ENCODE measurements at regions not wholly inside any gene's neighbourhood (a gene's known extent, or its start where the extent isn't known, plus 50 kb on each side); places are given as distances from the start of the nearest gene placed in this dataset.

DNA sequence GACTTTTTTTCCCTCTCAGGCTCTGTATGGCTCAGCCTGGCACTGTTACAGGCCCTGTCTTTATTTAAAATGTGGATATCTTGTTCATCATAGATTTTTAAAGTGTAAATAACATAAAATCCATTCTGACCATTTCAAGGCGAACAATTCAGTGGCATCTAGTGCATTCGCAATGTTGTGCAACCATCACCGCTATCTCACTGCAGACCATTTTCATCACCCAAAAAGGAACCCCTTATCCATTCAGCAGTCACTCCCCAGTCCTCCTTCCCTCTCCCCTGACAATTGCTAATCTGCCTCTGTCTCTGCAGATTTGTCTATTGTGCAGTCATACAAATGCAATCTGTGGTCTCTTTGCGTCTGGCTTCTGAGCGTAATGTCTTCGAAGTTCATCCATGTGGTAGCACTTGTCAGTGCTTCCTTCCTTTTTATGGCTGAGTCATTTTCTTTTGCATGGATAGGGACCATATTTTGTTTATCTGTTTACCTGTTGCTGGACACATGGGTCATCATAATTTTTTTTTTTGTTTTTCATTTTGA, 148.8 kb upstream of the LHX5 start:
- no peaks in the 10 kb centered on the region for H3K4me1 Mint-ChIP-seq
- no peak overlapping the region for H3K27ac ChIP-seq (ENCODE audit: low read depth in 1 of 2, low read length in 2 of 2)
- no peak overlapping the region for H3K4me2 ChIP-seq (replicated peaks; ENCODE audit: extremely low read depth, low read length, poor library complexity, severe bottlenecking)
- H3K27ac Mint-ChIP-seq: no peak overlapping the region
- H3K9ac ChIP-seq (ENCODE audit: insufficient read depth, low read length, poor library complexity, severe bottlenecking): no peak overlapping the region
- no peaks in the 10 kb centered on the region for H3K27me3 ChIP-seq (ENCODE audit: control insufficient read depth in 2 of 2, insufficient read depth in 2 of 2, low read length in 2 of 2)
- peaks cover 8 to 14% (median 13%) of the 10 kb centered on the region in 3 donors for H3K27me3 Mint-ChIP-seq (ENCODE audit: low read depth in 3 of 3)
- peaks cover under 1 to 16% (median 6%) of the 10 kb centered on the region in 7 donors for H3K9me3 Mint-ChIP-seq
- no peak for TF ChIP-seq CTCF (IDR thresholded peaks at IDR 0.05)
- no peaks in the 10 kb centered on the region for H4K20me1 ChIP-seq (ENCODE audit: insufficient read depth, low read length)
- H2AFZ ChIP-seq (ENCODE audit: insufficient read depth, low read depth, low read length, poor library complexity, severe bottlenecking): no peak overlapping the region
- no peak overlapping the region for H3K4me3 Mint-ChIP-seq
- no peak for DNase-seq
- no peaks in the 10 kb centered on the region for H3K79me2 ChIP-seq (ENCODE audit: insufficient read depth, low read length)
- H3K4me1 ChIP-seq (ENCODE audit: control insufficient read depth in 1 of 2, insufficient read depth in 2 of 2, low read length in 2 of 2): no peaks in the 10 kb centered on the region
- 72% methylated on average over 5 of the region's 6 CpGs for WGBS (ENCODE audit: insufficient coverage)
- peaks cover 4 to 5% of the 10 kb centered on the region in 2 donors for H3K9me3 ChIP-seq (replicated peaks in 1 of 2; ENCODE audit: control insufficient read depth in 1 of 2, insufficient read depth in 1 of 2, low read length in 2 of 2)
- H3K36me3 Mint-ChIP-seq: no peaks in the 10 kb centered on the region
- H3K36me3 ChIP-seq (replicated peaks in 1 of 2; ENCODE audit: control insufficient read depth in 1 of 2, insufficient read depth in 2 of 2, low read length in 2 of 2): no peaks in the 10 kb centered on the region
- no peak overlapping the region for H3K4me3 ChIP-seq (replicated peaks in 1 of 3; ENCODE audit: low read depth in 2 of 3, low read length in 3 of 3)
- intact Hi-C loops (cut with micrococcal nuclease): no loop called here

- Mint-ChIP-seq H3K9me3 (peaks cover 0 to 7% (median 0%) of the 10 kb centered on the region in 7 donors), H3K4me1 (no peaks in the 10 kb centered on the region), H3K27me3 (ENCODE audit: low read depth in 3 of 3) (peaks cover 11 to 15% (median 14%) of the 10 kb centered on the region in 3 donors), H3K27ac (no peak overlapping the region), H3K36me3 (no peaks in the 10 kb centered on the region), H3K4me3 (no peak overlapping the region)
- no peak for TF ChIP-seq CTCF (IDR thresholded peaks at IDR 0.05)
- intact Hi-C loops (cut with micrococcal nuclease): no loop called here
- no peak overlapping the region for H2AFZ ChIP-seq (ENCODE audit: insufficient read depth, low read depth, low read length, poor library complexity, severe bottlenecking)
- 58% methylated on average over 2 of the region's 5 CpGs for WGBS (ENCODE audit: insufficient coverage)
- no peaks in the 10 kb centered on the region for H3K27me3 ChIP-seq (ENCODE audit: control insufficient read depth in 2 of 2, insufficient read depth in 2 of 2, low read length in 2 of 2)
- no peak overlapping the region for H3K9ac ChIP-seq (ENCODE audit: insufficient read depth, low read length, poor library complexity, severe bottlenecking)
- no peak overlapping the region for H3K4me2 ChIP-seq (replicated peaks; ENCODE audit: extremely low read depth, low read length, poor library complexity, severe bottlenecking)
- DNase-seq: no peak
- no peaks in the 10 kb centered on the region for H4K20me1 ChIP-seq (ENCODE audit: insufficient read depth, low read length)
- no peaks in the 10 kb centered on the region for H3K79me2 ChIP-seq (ENCODE audit: insufficient read depth, low read length)
- H3K4me3 ChIP-seq (replicated peaks in 1 of 3; ENCODE audit: low read depth in 2 of 3, low read length in 3 of 3): no peak overlapping the region
- H3K27ac ChIP-seq (ENCODE audit: low read depth in 1 of 2, low read length in 2 of 2): no peak overlapping the region
- H3K9me3 ChIP-seq (replicated peaks in 1 of 2; ENCODE audit: control insufficient read depth in 1 of 2, insufficient read depth in 1 of 2, low read length in 2 of 2): no peaks in the 10 kb centered on the region
- H3K36me3 ChIP-seq (replicated peaks in 1 of 2; ENCODE audit: control insufficient read depth in 1 of 2, insufficient read depth in 2 of 2, low read length in 2 of 2): no peaks in the 10 kb centered on the region
- no peaks in the 10 kb centered on the region for H3K4me1 ChIP-seq (ENCODE audit: control insufficient read depth in 1 of 2, insufficient read depth in 2 of 2, low read length in 2 of 2)
These were observed 147.5 kb upstream of the LHX5 start for GRCh38 chr12:113619202-113619601.

Data from CD14-positive monocyte (primary cell).